ENCODE measurements at regions not wholly inside any gene's neighbourhood (a gene's known extent, or its start where the extent isn't known, plus 50 kb on each side); places are given as distances from the start of the nearest gene placed in this dataset.

DNA sequence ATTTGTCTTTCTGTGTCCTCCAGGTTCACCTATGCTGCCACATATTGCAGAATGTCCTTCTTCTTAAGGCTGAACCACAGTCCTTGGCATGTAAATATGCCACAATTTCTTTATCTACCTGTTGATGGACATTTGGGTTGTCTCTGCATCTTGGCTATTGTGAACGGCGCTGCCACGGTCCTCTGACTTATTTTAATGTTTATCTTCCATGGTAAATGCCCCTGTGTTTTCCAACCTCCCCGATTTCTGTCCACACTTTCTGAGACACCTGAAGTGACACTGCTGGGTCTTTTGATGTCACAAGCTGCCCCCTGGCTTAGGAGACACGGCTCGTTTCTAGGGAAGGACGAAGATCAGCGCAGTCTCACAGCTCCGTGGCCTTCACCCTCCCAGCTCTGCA, 128.3 kb upstream of the PDE10A start:
- TF ChIP-seq, protein P1, sequence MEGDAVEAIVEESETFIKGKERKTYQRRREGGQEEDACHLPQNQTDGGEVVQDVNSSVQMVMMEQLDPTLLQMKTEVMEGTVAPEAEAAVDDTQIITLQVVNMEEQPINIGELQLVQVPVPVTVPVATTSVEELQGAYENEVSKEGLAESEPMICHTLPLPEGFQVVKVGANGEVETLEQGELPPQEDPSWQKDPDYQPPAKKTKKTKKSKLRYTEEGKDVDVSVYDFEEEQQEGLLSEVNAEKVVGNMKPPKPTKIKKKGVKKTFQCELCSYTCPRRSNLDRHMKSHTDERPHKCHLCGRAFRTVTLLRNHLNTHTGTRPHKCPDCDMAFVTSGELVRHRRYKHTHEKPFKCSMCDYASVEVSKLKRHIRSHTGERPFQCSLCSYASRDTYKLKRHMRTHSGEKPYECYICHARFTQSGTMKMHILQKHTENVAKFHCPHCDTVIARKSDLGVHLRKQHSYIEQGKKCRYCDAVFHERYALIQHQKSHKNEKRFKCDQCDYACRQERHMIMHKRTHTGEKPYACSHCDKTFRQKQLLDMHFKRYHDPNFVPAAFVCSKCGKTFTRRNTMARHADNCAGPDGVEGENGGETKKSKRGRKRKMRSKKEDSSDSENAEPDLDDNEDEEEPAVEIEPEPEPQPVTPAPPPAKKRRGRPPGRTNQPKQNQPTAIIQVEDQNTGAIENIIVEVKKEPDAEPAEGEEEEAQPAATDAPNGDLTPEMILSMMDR (IDR thresholded peaks at IDR 0.05; ENCODE audit: insufficient read depth, low read length, severe bottlenecking): no peak
- no peak overlapping the region for H3K4me3 ChIP-seq (ENCODE audit: low read depth, low read length)
- no peaks in the 10 kb centered on the region for H3K36me3 ChIP-seq (ENCODE audit: control insufficient read depth, insufficient read depth, low read length)
- DNase-seq (ENCODE audit: low read depth) (no peak), FAIRE-seq (no peak)
- H3K27me3 ChIP-seq (ENCODE audit: control insufficient read depth, insufficient read depth, low read length): no peaks in the 10 kb centered on the region

GRCh38 chr6:165782812-165783211, 119.8 kb upstream of the PDE10A start:
- DNase-seq (ENCODE audit: low read depth): no peak
- H3K27me3 ChIP-seq (ENCODE audit: control insufficient read depth, insufficient read depth, low read length): no peaks in the 10 kb centered on the region
- H3K36me3 ChIP-seq (ENCODE audit: control insufficient read depth, insufficient read depth, low read length): no peaks in the 10 kb centered on the region
- TF ChIP-seq, protein P1 (IDR thresholded peaks at IDR 0.05; ENCODE audit: insufficient read depth, low read length, severe bottlenecking): no peak
- no peak for FAIRE-seq
- no peak overlapping the region for H3K4me3 ChIP-seq (ENCODE audit: low read depth, low read length)

- DNase-seq (ENCODE audit: low read depth) (no peak), FAIRE-seq (no peak)
- Histone ChIP-seq H3K27me3 (ENCODE audit: control insufficient read depth, insufficient read depth, low read length) (no peaks in the 10 kb centered on the region), H3K4me3 (ENCODE audit: low read depth, low read length) (no peak overlapping the region), H3K36me3 (ENCODE audit: control insufficient read depth, insufficient read depth, low read length) (no peaks in the 10 kb centered on the region)
- TF ChIP-seq, protein P1 (IDR thresholded peaks at IDR 0.05; ENCODE audit: insufficient read depth, low read length, severe bottlenecking): no peak
Observed at GRCh38 chr6:165782134-165782533, 119.1 kb upstream of the PDE10A start.

DNA sequence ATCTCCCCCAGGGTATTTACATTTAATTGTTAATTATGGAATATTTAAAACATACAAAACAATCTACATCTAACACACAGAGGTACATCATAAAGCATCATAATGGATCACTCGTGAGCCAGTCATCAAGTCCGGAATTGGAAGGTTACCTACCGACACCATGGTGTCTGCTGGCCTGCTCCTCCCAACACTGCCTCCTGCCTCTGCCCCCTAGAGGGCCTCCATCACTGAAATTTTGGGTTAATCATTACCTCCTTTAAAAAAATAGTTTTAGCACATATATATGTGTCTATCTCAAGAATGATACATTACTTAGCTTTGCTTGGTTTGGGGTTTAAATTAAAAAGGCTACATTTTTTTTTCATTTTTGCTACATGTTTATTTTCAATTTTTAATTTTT, 114.6 kb upstream of the PDE10A start:
- DNase-seq (ENCODE audit: low read depth) (no peak), FAIRE-seq (no peak)
- TF ChIP-seq, protein P1 (IDR thresholded peaks at IDR 0.05; ENCODE audit: insufficient read depth, low read length, severe bottlenecking): no peak
- no peaks in the 10 kb centered on the region for H3K36me3 ChIP-seq (ENCODE audit: control insufficient read depth, insufficient read depth, low read length)
- no peaks in the 10 kb centered on the region for H3K27me3 ChIP-seq (ENCODE audit: control insufficient read depth, insufficient read depth, low read length)
- H3K4me3 ChIP-seq (ENCODE audit: low read depth, low read length): no peak overlapping the region

DNA sequence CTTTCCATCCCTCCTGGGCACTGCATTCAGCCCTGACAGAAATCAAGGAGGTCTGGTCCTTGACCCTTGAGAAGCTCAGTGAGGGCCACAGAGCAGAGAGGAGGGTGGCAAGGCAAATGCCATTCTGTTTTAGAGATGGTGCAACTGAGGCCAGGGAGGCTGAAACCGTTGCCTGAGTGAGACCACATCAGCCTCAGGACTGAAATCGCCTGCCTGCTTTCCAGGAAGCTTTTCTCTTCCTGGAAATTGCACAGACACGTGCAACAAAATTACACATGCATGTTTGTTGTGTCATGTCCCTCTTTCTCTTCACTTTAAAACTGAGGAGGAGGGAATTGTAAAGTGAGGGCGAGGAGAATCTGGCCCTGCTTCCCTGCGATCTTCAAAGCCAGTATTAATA, 113.7 kb upstream of the PDE10A start:
- Histone ChIP-seq H3K4me3 (ENCODE audit: low read depth, low read length) (no peak overlapping the region), H3K27me3 (ENCODE audit: control insufficient read depth, insufficient read depth, low read length) (no peaks in the 10 kb centered on the region), H3K36me3 (ENCODE audit: control insufficient read depth, insufficient read depth, low read length) (no peaks in the 10 kb centered on the region)
- FAIRE-seq: no peak
- TF ChIP-seq, protein P1 (IDR thresholded peaks at IDR 0.05; ENCODE audit: insufficient read depth, low read length, severe bottlenecking): no peak
- DNase-seq (ENCODE audit: low read depth): no peak

GRCh38 chr6:165775721-165776120, 112.7 kb upstream of the PDE10A start:
- no peaks in the 10 kb centered on the region for H3K27me3 ChIP-seq (ENCODE audit: control insufficient read depth, insufficient read depth, low read length)
- no peak for FAIRE-seq
- TF ChIP-seq, protein P1 (IDR thresholded peaks at IDR 0.05; ENCODE audit: insufficient read depth, low read length, severe bottlenecking): no peak

More at GRCh38 chr6:165775721-165776120, 112.7 kb upstream of the PDE10A start:
- H3K4me3 ChIP-seq (ENCODE audit: low read depth, low read length): no peak overlapping the region
- H3K36me3 ChIP-seq (ENCODE audit: control insufficient read depth, insufficient read depth, low read length): no peaks in the 10 kb centered on the region
- DNase-seq (ENCODE audit: low read depth): no peak
